CD4-positive, alpha-beta T cell treated with Interleukin-6 for 4 hours (primary cell): ENCODE measurements at regions not wholly inside any gene's neighbourhood (a gene's known extent, or its start where the extent isn't known, plus 50 kb on each side); places are given as distances from the start of the nearest gene placed in this dataset.
"Not testable (repeated sequence)": the region's sequence is repeated elsewhere in the genome, so short reads cannot be mapped to it uniquely, and the experiment has no call there.

Experiments
- DNase-seq: peaks from one replicate; pipeline ENCODE4 v3.0.0-alpha.2; 2020; ENCODE audit warnings: mixed read lengths

DNA sequence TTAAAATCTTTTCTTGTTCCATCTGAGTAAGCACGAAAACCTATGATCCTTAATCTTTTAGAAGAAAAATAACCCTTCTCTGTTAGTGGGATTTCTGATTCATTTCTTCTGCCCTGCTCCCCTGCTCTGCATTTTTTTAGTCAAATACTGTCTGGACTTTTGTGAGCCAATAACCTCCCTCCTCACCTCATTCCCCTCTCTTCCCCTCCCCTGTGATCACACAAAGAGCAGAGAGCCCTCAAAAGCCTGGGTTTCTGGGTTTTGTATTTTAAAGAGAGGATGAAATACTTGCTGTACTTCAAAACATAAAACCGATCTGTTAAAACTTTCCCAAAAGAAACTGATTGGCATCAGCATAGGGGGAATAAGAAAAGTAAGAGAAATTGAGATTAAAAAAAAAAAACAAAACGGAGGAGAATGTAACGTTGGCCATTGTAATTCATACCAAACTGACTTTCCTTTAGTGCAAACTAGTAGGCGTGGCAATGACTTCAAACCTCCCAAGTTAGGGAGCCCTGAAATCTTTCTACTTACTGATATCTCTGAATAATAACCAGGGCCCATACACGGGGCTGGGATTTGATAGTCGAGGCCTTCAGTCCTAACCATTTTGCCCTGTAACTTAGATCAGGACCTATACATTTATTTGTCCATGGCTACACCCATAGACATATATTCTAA is 232.9 kb downstream of the TM9SF2 start:
- no peak for DNase-seq

DNA sequence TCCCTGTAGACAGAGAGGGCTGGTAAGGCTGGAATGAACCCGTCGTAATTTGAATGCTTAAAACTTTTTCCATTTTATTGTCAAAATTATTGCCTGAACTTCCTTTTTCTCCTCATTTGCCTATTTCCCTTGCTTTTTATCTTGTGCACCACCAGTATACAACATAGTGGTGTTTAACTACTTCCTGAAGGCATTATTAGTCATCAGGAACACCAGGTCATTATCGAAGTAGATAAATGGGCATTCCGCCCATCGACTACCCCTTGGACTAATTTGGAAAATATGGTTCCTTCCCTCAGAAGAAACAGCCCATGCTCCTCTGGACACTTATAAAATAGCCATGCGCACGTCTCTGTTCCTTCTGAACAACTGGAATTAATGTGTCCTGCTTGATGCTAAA is 232.1 kb downstream of the TM9SF2 start:
- DNase-seq: no peak

DNA sequence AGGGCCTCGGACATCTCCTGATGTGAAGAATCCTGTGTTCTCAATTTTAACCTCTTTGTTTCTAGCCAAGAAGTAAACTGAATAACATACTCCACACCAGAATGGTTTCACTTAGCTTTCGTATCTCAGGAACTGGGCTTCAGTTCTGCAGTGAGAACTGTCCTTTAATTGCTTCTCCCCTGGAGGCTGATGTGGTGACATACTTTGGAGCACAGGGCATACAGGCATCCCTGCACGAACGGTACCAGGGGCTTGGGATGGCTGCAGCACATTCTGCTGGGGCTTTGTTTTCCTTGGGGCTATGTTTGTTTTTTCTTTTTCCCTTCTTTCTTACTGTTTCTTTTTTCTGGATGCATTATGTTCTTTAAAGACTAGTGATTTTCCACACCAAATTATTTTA is 230.5 kb downstream of the TM9SF2 start:
- DNase-seq: no peak

DNA sequence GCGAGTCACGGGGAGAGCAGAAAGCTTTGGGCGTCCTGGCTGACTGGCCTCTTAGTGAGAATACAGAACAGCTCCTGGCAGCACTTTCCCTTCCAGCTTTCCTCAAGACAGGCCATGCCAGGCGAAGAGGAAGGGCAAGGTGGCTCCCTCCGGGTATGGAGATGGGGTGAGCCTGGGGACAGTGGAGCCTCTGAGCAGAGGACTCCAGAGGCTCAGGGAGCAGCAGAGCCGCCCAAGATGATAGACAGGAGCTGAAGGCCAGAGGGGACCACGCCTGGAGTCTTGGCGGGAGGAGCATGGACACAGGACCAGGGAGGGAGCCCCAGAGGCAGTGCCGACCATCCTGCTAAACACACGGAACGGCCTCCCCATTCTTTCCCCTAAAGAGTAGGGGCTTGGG is 229.1 kb downstream of the TM9SF2 start:
- DNase-seq: no peak

DNA sequence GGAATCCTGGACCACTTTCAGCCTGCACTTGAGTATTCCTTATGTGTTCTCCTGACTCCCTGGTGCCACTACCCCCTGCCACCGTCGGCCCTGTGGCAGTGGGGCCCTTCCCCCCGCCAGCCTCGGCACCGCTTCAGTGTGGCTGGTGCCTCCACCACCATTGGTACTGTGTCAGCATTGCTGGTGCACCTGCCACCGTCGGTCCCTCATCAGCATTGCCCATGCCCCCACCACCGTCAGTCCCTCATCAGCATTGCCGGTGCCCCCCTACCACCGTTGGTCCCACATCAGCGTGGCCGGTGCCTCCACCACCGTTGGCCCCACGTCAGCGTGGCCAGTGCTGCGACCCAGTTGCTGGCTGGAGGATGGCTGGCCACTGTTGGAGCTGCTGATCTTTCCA is 228.5 kb downstream of the TM9SF2 start:
- no peak for DNase-seq

DNA sequence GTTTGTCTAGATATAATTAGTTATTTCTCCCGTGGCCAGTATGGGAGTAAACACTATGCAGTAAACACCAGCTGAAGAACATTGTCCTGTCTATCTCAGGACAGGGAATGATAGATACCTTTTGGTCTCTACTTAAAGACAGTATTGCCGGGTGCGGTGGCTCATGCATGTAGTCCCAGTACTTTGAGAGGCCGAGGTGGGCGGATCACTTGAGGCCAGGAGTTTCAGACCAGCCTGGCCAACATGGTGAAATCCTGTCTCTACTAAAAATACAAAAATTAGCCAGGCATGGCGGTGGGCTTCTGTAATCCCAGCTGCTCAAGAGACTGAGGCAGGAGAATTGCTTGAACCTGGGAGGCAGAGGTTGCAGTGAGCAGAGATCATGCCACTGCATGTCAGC is 226.4 kb downstream of the TM9SF2 start:
- not testable (repeated sequence) for DNase-seq

DNA sequence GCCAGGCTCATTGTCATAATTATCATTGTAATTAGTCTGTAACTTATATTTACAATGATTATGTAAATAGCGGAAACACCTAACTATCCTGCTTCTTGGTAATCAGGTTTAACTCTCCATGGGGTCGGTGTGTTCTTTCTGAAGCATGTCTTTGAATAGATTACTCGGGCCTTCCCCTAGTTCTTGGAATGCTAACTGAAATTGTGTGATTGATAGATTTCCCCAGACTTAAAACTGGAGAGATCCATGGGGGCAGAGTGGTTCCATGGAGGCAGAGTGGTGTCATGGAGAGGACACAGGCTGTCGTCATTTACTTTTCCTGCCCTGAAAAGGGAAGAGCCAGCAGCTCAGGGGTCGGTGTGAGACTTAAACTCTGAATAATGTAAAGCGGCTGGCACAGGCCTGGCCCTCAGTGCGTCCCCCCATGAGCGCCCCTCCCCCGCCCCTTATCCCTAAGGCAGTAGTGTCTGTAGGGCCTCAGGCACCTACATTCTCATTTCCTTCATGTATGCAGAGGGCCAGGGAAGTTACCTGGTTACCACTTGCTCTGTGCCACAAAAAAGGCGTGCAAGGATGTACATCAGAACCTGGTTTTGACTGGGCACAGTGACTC is 225.1 kb downstream of the TM9SF2 start:
- no peak for DNase-seq

DNA sequence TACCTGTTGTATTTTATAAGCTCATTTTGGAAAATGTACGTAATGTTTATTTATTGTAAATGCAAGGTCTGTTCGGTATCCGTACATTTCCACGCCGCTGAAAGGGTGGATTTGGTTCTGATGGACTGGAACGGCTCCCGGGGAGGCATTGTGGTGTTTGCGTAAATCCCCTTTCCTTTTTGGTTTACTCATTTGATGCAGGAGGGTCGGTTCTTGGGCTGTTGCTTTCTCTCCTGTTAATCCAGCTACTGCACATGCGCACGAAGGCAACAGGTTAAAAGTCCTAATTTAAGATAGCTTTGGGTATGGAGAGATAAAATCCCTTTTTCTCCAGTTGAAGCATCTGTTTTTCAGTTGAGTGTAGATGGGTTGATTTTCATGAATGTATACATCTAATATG is 224.4 kb downstream of the TM9SF2 start:
- DNase-seq: no peak

DNA sequence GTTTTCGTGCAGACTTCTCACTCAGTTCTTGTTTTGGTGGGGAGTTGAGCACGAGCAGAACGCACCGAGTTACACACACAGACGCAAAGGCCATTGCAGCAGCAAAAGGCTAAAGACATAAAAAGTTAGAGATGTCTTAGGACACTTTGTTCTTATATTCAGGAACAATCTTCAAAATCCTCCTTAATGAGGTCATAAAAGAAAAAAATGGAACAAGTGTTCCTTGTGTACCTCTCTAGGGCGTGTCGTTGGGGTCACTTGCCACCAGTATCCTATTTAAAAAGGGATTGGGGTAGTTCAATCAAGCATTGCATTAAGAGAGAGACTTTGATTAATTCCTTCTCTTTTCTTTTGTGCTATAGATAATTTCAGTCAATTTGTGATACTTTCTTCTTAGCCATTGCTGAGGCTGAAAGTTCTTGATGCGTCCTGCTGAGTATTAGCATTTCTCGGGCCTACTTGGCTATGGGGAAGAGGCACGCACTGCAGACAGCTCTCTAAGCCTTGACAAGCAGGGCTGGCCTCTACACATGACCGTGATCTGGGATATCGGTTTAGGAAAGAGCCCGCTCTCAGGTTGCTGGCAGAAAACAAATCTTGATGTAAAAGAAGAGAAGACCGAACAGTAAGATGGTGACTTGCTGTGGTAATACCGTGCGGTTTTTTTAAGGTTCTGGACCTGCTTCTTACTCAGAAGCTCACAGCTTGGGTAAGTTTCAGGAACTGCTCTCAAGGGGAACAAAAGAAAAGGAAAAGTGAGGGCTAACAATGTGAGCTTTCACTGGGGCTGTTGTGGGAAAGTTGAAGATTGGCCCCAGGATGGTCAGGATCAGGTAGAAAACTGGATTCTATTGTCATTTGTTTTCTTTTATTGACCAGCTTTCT is 223.6 kb downstream of the TM9SF2 start:
- no peak for DNase-seq

DNA sequence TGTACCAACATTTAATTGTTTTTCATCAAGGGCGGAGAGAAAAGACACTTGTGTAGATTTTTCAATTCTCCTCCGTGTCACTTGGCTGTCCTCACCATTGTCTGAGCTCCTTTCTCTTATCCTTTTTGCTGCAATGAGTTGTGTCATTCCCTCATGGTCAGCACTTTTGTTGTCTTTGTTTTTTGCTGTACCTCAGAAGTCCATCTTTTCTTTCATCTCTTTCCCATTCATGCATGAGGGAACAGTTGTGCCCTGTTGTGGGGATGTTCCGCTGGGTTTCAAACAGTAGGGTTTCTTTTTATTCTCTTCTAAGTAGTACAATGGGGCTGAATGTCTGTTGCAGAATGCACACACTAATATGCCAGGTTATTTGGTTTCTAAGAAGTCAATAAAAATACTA is 222.6 kb downstream of the TM9SF2 start:
- no peak for DNase-seq

DNA sequence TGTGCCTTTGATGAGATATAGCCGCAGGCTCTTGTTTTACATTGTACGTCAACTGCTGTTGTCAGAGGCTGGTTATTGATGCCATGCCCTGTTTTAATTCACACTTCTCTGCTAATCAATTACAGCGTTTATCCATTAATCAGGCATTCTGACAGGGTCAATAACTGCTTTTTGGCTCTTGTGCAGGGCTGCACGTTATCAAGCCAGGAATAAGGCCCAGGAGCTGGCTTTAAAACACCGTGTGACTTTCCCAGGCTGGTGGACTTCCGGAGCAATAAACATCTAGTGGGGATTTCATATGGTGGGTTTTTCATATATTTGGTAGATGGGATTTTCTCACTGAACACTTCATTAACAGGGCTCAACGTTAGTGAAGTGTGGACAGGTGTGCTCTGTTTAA is 221.7 kb downstream of the TM9SF2 start:
- no peak for DNase-seq

DNA sequence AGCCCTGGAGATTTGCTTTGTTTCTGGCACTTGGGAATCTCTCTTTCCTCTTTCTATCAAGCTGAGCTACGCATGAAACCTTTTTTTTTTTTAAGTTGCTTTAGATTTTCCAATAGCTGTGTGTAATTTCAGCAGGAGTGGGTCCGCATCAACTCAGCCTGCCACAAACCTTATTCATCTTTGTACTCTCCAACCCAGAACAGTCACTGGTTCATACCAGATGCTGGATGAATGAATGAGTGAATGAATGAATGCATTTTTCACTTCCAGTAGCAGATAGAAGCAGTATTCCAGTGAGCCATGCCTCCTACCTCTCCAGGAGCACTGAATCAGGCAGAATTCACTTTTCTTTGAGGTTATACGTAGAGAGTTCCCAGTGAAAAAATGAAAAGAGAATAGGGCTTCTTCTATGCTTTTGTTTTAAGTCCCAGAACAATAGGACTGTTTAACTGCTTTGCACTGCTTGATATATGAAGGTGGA is 221.1 kb downstream of the TM9SF2 start:
- no peak for DNase-seq

DNA sequence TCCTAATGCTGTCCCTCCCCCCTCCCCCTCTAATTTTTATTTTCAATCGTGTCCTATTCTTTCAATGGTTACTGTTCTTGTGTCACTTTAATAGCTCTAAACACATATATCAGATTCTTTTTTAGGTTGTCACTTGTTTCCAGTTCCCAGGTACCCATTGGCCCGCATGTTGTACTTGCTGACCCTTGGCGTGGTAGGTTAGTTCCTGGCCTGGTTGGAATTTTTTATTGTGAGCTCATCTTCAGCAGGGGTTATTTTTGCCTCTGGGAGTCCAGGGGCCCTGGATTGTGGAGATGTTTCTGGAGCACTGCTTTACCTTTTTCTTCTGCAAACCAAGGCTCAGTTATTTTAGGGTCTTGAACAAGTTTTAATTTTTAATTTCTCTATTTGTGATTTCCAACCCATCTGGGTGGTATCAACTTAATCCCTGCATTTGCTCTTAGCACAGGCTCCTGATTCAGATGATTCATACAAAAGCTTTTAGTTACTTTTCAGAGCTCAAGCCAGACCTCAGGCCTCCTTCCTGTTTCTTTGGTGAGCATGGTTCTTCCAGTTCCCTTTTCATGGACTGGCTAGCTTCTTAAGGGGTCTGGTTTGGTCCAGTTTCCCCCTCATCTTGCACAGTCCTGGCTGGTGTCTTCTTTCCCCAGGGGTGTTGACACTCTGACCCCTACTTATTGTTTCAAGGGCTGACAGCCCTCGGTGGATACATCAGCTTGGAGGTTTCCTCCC is 220.5 kb downstream of the TM9SF2 start:
- no peak for DNase-seq

DNA sequence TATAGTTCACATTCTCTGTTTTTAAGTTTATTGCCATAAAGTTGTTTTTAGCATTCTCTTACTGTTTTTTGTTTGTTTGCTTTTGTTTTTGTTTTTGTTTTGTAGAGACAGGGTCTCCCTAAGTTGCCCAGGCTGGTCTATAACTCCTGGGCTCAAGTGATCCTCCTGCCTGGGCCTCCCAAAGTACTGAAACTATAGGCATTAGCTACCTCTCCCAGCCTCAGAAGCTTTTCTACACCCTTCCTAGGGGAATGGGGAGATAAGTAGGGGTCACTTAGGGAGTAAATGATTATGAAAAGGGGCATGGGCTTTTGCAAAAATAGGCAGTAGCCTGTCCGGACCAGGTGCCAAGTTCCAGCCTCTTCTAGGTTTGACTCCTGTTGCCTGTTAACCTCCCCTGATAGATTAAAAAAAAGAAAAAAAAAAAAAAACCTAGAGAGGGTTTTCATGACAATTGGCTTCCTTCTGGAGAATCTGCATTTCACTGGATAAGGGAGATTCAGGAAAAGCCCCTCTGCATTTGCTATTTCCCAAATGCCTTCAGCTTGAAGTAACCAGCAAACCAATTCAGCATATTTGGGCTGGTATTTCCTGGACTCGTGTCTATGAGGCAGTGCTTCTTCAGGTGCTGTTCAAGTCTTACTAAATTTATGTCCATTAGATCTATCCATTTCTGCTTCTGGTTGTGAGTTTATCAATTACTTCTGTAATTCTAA is 216.8 kb downstream of the TM9SF2 start:
- no peak for DNase-seq

DNA sequence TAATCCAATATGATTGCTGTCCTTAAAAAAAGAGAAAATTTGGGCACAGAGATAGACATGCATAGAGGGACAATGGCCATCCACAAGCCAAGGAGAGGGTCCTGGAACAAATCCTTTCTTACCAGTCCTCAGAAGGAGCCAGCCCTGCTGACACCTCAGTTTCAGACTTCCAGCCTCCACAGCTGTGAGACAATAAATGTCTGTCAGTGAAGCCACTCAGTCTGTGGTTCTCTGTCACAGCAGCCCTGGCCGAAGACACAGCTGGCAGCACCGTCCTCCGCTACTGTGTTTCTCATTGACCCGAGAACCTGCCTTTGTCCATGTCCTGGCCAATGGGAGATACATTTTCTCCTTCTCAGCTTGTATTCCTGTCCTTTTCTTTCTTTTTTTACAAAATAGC is 207.9 kb downstream of the TM9SF2 start:
- no peak for DNase-seq

DNA sequence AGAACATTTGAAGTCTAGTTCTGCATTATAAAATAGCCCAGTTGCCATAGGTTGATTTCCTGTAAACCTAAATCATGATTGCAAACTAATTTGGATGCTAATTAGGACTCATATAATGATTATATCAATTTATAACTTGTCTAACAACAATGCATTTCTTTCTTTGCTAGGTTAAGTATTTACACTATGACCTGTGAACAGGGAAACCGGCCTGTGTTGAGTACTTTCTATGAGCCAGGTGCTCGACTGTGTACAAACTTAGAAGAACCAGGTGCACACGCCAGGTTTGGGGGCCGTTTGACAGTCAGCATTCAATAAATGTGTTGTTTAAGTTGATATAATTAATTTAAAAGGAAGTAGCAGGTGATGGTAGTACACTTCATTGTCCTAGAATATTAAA is 203.1 kb downstream of the TM9SF2 start:
- DNase-seq: no peak

DNA sequence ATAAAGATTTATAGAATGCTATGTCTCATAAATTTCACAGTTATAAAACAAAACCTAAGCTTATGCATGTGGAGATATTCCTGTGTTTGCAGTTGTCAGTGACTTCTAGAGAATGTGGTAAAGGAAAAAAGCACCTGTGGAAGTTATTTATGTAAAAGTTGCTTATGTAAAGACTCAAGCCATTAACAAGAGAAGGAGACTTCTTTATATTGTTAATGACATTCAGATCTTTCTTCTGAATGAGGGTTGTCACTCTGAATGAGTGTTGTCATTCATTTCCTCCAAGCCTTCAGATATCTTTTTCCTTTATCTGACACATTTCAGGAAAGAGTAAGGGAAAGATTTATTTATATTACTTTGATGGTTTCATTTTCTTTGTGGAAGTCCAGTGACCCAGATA is 202.6 kb downstream of the TM9SF2 start:
- no peak for DNase-seq

DNA sequence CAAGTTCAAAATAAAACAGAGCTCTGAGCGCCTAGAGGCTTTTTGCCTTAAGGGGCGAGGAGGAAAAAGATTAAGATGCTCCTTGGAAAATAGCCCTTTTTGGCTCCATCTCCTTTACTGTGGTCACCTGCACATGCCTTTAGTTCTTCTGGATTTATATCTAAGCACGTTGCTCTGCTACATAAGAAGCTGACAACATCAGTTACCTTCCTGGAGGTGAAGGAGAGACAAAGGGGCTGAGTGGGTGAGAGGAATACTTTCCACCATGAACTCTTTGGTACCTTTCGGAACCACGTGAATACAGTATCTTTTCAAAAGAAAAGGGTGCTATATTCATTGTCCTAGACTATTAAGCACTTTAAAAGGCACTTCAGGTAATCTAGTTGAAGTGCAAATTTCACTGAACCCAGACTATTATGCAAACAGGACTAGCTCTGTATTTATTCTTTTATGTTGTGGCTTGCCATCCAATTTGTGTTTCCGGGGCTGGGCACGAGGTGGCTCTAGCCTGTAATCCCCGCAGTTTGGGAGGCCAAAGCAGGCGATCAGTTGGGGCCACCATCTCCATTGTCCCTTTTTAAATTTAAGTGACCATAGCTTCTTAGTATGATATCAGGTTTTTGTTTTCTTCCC is 201.5 kb downstream of the TM9SF2 start:
- DNase-seq: no peak

DNA sequence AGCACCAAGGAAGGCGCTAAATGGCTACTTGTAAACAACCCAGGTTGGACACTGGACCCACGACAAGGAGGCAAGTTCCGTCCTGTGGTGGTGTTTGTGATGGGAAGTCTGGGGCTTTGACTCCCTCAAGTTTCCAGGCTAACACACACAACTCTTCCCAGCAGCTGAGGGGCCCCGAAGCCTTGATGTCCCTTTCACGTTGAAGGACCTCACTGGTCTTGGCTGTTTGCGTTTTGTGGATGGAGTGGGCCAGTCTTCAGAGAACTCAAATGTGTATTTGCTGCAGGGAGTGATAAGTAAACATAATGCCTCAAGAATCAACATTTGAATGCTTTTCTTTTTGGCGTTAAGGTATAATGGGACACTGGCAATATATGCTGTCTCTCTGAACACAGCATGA is 199.2 kb downstream of the TM9SF2 start:
- no peak for DNase-seq

DNA sequence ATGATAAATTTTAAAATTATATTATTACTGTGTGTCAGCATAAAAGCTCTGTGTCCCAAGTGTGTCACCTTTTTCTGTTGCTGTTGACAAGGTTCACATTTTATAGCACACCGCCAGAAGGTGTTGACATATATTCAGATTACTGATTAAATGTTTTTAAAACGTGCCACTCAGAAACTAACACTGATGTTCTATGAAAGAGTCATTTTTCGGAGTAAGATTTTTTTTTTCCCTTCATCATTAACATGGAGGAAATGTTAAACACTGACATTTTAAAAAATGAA is 197.5 kb downstream of the TM9SF2 start:
- DNase-seq: no peak

DNA sequence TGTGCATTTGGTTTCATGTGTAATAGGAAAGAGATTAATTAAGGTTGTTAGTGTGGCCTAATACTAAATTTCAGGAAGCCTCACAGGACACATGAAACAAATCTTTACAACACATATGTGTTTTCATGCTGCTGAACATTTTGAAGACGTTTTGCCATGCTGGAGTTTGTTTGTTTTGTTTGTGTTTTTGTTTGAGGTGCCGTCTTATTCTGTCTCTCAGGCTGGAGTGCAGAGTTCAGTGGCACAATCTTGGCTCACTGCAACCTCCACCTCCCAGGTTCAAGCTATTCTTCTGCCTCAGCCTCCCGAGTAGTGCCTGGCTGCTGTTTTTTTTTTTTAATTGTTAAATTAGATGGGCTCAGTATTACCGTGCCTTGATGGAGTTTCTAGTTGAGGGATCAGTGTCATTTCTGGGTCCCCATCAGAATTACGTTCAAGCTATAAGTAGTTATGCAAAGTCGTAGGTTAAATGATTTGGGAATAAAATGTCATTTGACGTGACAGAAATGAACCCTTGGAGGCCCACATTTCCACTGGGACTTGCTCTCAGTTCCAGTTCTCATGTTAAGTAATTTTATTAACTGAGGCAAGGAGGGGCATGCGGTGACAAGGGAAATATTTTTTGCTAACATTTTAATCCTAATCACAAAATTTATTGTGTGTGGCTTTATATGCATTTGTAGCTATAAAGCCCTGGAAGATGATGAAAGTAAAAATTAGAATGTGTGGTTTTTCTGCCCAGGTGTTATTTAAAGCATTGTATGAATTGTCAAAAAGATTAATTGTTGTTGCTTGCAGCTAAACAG is 196.9 kb downstream of the TM9SF2 start:
- no peak for DNase-seq
